ENCODE measurements at regions not wholly inside any gene's neighbourhood (a gene's known extent, or its start where the extent isn't known, plus 50 kb on each side); places are given as distances from the start of the nearest gene placed in this dataset.
A peak's percentile ranks its signal among the peaks of the same experiment; 100 is the strongest.

DNA sequence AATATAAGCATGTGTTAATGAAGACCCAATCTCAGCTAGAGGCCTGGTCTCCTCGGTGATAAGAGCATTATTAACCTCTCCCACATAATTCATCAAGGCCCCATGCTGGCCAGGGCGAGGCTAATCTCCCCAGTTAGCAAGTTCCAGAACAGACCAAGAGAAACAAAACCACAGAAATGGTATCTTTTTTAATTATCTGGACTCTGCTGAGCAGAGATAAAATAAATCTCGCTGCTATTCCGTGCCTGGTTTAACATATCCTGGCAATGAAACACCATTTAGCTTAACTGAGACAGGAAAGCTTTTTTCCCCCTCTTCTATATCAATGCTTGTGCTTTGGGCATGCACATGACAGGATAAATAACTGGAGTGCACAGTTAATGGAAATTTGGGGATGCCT, 72.5 kb upstream of the ARHGEF3 start:
- Histone ChIP-seq H3K27ac (no peak overlapping the region), H3K4me3 (no peak overlapping the region)
- TF ChIP-seq, protein P1, sequence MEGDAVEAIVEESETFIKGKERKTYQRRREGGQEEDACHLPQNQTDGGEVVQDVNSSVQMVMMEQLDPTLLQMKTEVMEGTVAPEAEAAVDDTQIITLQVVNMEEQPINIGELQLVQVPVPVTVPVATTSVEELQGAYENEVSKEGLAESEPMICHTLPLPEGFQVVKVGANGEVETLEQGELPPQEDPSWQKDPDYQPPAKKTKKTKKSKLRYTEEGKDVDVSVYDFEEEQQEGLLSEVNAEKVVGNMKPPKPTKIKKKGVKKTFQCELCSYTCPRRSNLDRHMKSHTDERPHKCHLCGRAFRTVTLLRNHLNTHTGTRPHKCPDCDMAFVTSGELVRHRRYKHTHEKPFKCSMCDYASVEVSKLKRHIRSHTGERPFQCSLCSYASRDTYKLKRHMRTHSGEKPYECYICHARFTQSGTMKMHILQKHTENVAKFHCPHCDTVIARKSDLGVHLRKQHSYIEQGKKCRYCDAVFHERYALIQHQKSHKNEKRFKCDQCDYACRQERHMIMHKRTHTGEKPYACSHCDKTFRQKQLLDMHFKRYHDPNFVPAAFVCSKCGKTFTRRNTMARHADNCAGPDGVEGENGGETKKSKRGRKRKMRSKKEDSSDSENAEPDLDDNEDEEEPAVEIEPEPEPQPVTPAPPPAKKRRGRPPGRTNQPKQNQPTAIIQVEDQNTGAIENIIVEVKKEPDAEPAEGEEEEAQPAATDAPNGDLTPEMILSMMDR (IDR thresholded peaks at IDR 0.05), result no peak
- peak; percentile 35 for DNase-seq (ENCODE audit: low spot score)

DNA sequence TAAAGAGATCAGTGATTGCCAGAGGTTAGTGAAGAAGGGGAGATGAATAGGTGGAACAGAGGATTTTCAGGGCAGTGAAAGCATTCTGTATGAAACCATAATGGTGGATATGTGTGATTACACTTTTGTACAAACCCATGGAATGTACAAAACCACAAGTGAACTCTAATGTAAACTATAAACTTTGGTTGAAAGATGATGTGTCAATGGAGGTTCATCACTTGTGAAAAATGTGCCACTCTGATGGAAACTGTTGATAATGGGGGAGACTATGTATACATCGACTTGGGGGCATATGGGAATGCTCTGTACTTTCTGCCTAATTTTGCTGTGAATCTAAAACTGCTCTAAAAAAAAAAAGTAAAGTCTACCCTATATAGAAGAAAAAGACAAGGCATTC, 68.7 kb upstream of the ARHGEF3 start:
- no peak overlapping the region for H3K27ac ChIP-seq
- TF ChIP-seq, protein P1 (IDR thresholded peaks at IDR 0.05), result no peak
- DNase-seq (ENCODE audit: low spot score), result no peak
- H3K4me3 ChIP-seq, result no peak overlapping the region

DNA sequence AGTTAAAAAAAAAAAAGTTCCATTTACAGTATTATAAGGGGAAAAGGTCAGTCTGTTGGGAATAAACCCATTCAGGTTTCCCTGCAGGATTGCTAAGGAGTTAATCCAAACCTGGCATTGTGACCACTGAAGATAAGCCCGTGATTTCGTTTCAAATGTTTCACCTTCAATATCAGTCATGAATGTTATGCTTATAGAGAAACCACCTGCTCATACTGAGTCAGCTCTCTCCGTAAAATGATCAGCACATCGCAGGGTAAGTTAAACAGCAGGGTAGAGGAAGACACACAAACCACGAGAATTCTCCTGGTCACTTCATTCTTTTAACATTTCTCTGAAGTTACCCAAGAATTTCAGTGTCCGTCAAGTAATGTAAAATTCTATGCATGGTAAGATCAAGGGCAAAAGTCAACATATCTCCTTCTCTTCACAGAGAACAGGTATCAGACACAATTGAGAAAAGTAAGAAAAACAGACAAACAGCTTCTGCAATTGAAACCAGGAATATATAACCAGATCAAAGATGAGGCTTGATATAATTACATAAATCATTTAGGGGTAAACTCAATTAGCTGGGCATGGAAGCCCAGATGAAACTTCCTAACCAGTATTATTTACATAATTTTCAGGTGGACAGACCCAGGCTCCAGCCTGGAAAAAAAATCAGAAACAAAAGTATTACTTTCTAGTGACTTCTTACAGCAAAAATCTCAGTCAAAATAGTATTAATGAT, 67.6 kb upstream of the ARHGEF3 start:
- DNase-seq (ENCODE audit: low spot score), result no peak
- Histone ChIP-seq H3K27ac (no peak overlapping the region), H3K4me3 (no peak overlapping the region)
- TF ChIP-seq, protein P1 (IDR thresholded peaks at IDR 0.05), result no peak

DNA sequence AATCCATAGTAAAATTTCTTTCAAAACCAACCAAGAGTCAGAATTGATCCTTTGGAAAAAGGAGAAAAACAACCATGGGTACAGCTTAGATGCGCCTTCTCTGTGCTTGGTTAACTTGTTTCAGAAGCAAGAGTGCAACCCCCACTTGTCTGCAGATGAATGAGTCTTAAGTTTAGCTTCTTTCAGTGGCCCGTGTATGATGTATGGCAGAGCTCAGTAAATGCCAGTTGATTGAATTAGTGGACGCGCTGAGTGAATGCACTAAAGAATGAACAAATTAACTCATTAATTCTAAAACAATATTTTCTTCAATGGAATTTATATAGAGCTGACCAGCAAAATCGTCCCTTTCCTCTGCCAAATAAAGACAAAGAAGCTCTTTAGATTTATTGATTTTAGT, 67.0 kb upstream of the ARHGEF3 start:
- Histone ChIP-seq H3K27ac (no peak overlapping the region), H3K4me3 (no peak overlapping the region)
- DNase-seq (ENCODE audit: low spot score), result no peak
- TF ChIP-seq, protein P1 (IDR thresholded peaks at IDR 0.05), result no peak

DNA sequence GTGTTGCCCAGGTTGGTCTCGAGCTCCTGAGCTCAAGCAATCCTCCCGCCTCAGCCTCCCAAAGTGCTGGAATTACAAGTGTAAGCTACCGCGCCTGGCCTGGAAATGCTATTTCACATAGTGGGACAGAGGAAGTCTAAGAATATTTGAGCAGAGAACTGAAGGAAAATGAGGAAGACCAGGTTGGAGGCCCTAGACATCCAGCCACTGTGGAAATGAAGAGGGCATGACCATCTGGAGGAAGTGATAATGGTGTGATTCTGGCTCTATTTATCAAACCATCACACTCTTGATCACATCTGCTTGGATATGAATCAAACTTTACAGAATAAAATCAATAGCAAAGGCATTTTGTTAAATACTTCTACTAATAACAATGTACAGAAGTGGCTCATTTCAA, 65.9 kb upstream of the ARHGEF3 start:
- no peak for DNase-seq (ENCODE audit: low spot score)

DNA sequence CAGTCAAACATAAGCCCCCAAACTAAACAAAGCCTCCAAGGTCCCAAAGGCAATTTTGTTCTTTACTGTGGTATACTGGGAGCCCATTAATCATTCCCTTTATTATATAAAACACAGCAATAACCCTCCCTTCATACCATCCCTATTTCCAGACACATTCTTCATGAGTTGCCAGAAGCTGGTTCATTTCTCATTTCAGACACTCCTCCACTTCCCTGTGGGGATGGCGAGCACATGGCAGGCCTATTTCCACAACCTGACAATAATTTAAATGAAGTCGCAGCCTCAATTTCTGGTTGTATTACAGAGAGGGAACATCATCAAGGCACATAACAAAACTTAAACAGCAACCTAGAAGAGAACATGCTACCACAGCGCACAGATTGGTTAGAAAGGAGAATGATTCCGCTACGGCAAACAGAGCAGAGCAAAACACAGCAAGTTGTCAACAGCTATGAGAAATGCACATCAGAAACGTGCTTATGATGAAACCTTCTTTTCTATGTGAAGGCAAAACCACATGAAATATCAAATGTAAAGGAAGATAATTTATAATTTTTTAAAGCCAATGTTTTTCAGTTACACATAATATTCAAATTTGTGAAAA, 63.3 kb upstream of the ARHGEF3 start:
- Histone ChIP-seq H3K27ac (no peak overlapping the region), H3K4me3 (no peak overlapping the region)
- TF ChIP-seq, protein P1 (IDR thresholded peaks at IDR 0.05), result no peak
- DNase-seq (ENCODE audit: low spot score), result no peak

More for the DNA sequence above, 65.9 kb upstream of the ARHGEF3 start:
- Histone ChIP-seq H3K27ac (no peak overlapping the region), H3K4me3 (no peak overlapping the region)
- TF ChIP-seq, protein P1 (IDR thresholded peaks at IDR 0.05), result no peak

DNA sequence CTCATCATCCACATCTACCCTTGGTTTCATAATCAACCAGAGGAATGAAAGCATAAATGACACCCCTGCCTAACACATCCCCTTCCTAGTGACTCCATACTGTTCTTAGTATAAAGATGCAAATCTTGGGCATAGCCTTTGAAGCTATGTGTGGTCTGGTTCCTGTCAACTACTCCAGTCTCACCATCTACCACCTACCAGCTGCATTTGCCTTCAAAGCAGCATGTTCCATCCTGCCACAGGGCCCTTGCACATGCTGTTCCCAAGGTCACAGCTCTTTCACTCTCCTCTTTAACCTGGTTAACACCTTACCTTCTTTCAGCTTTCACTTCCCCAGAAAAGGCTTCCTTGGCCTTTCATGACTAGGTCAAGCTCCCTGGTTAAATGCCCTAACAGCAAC, 62.3 kb upstream of the ARHGEF3 start:
- TF ChIP-seq, protein P1 (IDR thresholded peaks at IDR 0.05), result no peak
- no peak overlapping the region for H3K27ac ChIP-seq
- H3K4me3 ChIP-seq, result no peak overlapping the region
- DNase-seq (ENCODE audit: low spot score), result no peak
